Uterus (tissue), 2 donors: ENCODE measurements at regions not wholly inside any gene's neighbourhood (a gene's known extent, or its start where the extent isn't known, plus 50 kb on each side); places are given as distances from the start of the nearest gene placed in this dataset.

Experiments used
- POLR2A ChIP-seq, 2 donors: fragments of 450-650 bp; IDR thresholded peaks; one replicate each; pipeline ENCODE4 v1.6.1; 2016; ENCODE audit warnings: antibody characterized with exemption in 2 of 2, mild to moderate bottlenecking in 1 of 2, moderate library complexity in 1 of 2
- TF ChIP-seq, protein P1 (sequence below), 4 experiments: fragments of 200-600 bp in 2 of 4; fragments of 450-650 bp in 2 of 4; sonication (generic) in 2 of 4; IDR thresholded peaks; one replicate each; pipeline ENCODE4 v1.5.1; 2016 to 2019; ENCODE audit warnings: antibody characterized with exemption in 4 of 4, mild to moderate bottlenecking in 2 of 4, moderate library complexity in 1 of 4

DNA sequence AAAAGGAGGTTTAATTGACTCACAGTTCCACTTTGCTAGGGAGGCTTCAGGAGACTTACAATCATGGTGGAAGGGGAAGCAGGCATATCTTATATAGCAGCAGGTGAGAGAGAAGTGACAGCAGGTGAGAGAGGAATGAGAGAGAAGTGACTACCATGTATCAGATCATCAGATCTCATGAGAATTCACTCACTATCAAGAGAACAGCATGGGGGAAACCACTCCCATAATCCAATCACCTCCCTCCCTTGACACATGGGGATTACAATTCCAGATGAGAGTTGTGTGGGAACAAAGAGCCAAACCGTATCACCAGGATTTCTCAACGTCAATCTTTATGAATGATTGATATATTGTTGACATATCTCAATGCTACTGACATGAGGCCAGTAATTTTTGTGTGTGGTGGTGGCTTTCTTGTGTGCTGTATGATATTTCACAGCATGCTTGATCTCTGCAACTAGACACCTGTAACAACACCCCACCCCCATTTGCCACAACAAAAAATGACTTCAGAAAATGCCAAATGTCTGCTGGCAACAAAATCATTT is 1470.9 kb upstream of the SEL1L start:
- TF ChIP-seq, protein P1, sequence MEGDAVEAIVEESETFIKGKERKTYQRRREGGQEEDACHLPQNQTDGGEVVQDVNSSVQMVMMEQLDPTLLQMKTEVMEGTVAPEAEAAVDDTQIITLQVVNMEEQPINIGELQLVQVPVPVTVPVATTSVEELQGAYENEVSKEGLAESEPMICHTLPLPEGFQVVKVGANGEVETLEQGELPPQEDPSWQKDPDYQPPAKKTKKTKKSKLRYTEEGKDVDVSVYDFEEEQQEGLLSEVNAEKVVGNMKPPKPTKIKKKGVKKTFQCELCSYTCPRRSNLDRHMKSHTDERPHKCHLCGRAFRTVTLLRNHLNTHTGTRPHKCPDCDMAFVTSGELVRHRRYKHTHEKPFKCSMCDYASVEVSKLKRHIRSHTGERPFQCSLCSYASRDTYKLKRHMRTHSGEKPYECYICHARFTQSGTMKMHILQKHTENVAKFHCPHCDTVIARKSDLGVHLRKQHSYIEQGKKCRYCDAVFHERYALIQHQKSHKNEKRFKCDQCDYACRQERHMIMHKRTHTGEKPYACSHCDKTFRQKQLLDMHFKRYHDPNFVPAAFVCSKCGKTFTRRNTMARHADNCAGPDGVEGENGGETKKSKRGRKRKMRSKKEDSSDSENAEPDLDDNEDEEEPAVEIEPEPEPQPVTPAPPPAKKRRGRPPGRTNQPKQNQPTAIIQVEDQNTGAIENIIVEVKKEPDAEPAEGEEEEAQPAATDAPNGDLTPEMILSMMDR (IDR thresholded peaks at IDR 0.05): no peak
- TF ChIP-seq POLR2A (IDR thresholded peaks at IDR 0.05): no peak
